Sigmoid colon (tissue), 4 donors: ENCODE measurements at regions not wholly inside any gene's neighbourhood (a gene's known extent, or its start where the extent isn't known, plus 50 kb on each side); places are given as distances from the start of the nearest gene placed in this dataset.

Source experiments
- CTCF ChIP-seq, 4 experiments: fragments of 450-650 bp in 3 of 4; fragments of 200-600 bp in 1 of 4; IDR thresholded peaks; one replicate each; pipeline ENCODE4 v1.5.1; 2016 to 2019; ENCODE audit warnings: antibody characterized with exemption in 4 of 4, mild to moderate bottlenecking in 3 of 4, moderate library complexity in 2 of 4
- POLR2A ChIP-seq, 2 donors: fragments of 450-650 bp; IDR thresholded peaks; one replicate each; pipeline ENCODE4 v1.6.1; 2016; ENCODE audit warnings: antibody characterized with exemption in 2 of 2, mild to moderate bottlenecking in 2 of 2, moderate library complexity in 2 of 2
- POLR2AphosphoS5 ChIP-seq, 4 donors: sonication (generic); formaldehyde crosslinking; IDR thresholded peaks; one replicate each; pipeline ENCODE4 v1.6.1; 2017; ENCODE audit warnings: antibody characterized with exemption in 4 of 4

DNA sequence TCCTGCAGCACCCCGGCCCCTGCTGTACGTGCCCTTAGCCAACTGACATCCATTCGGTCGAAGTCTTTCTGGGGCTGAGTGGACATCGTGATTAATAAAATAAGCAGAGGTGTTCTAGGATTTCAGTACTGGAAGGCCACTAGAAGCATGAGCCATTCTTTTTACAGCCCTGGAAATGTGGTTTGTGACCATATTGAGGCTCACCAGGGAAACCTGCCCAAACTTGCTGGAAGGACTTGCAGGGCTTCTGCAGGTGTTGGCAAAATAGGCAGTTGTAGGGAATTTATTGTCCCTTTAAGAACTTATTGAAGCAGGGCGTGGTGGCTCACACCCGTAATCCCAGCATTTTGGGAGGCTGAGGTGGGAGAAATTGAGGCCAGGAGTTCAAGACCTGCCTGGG is 80.8 kb downstream of the DOP1B start:
- TF ChIP-seq CTCF (IDR thresholded peaks at IDR 0.05) (no peak), POLR2A (IDR thresholded peaks at IDR 0.05) (no peak), POLR2AphosphoS5 (IDR thresholded peaks at IDR 0.05) (no peak)
